K562 (cell line): ENCODE measurements at regions not wholly inside any gene's neighbourhood (a gene's known extent, or its start where the extent isn't known, plus 50 kb on each side); places are given as distances from the start of the nearest gene placed in this dataset.
A peak's percentile ranks its signal among the peaks of the same experiment; 100 is the strongest.

Source experiments
- ARID2 ChIP-seq: fragments of 450-650 bp; IDR thresholded peaks from 2 replicates; pipeline ENCODE4 v1.6.1; 2017; ENCODE audit warnings: antibody characterized with exemption, mild to moderate bottlenecking
- ARNT ChIP-seq, 2 experiments: fragments of 450-650 bp; IDR thresholded peaks; 2 replicates each; pipeline ENCODE4 v1.6.1; 2016; ENCODE audit warnings: mild to moderate bottlenecking in 1 of 2
- E2F5 ChIP-seq: sonication (generic); formaldehyde crosslinking; IDR thresholded peaks from 2 replicates; pipeline ENCODE4 v1.8.0; 2022; ENCODE audit warnings: mild to moderate bottlenecking, missing genetic modification reagents
- FOSL1 ChIP-seq: fragments of 200-800 bp; sonication (Bioruptor generic); conservative IDR thresholded peaks from 2 replicates; pipeline ENCODE4 v1.6.1; 2016; ENCODE audit warnings: missing genetic modification characterization, missing compliant biosample characterization
- JUND ChIP-seq, 2 experiments: IDR thresholded peaks; 2 replicates in 1 of 2; 3 replicates in 1 of 2; pipeline ENCODE4 v1.6.1; 2011; ENCODE audit warnings: borderline replicate concordance in 2 of 2, low read depth in 2 of 2, low read length in 2 of 2, improper control_type of control experiment in 1 of 2, missing biosample characterization in 1 of 2, missing genetic modification characterization in 1 of 2, missing genetic modification reagents in 1 of 2
- KLF16 ChIP-seq: IDR thresholded peaks from 2 replicates; pipeline ENCODE4 v1.6.1; 2016; ENCODE audit warnings: antibody characterized with exemption
- NR2F6 ChIP-seq: fragments of 450-650 bp; formaldehyde crosslinking; IDR thresholded peaks from 2 replicates; pipeline ENCODE4 v1.4.0; 2020; ENCODE audit warnings: mild to moderate bottlenecking
- NR4A1 ChIP-seq, 2 experiments: fragments of 250-450 bp in 1 of 2; fragments of 450-650 bp in 1 of 2; sonication (Bioruptor Pico) in 1 of 2; IDR thresholded peaks; 2 replicates each; pipeline versions ENCODE4 v1.4.0 to v1.6.1; 2016 to 2020; ENCODE audit warnings: mild to moderate bottlenecking in 2 of 2, missing compliant biosample characterization in 1 of 2, missing genetic modification characterization in 1 of 2, moderate library complexity in 1 of 2
- PRMT5 ChIP-seq: sonication (generic); formaldehyde crosslinking; IDR thresholded peaks from 2 replicates; pipeline ENCODE4 v1.5.0; 2020; ENCODE audit warnings: missing genetic modification reagents
- RCOR1 ChIP-seq, 2 experiments: IDR thresholded peaks; 2 replicates each; pipeline ENCODE4 v1.6.1; 2012; ENCODE audit warnings: low read depth in 2 of 2, low read length in 2 of 2, borderline replicate concordance in 1 of 2, improper control_type of control experiment in 1 of 2
- SOX6 ChIP-seq: fragments of 450-650 bp; IDR thresholded peaks from 2 replicates; pipeline ENCODE4 v1.6.1; 2014; ENCODE audit warnings: mild to moderate bottlenecking
- ZBTB17 ChIP-seq: fragments of 450-650 bp; formaldehyde crosslinking; IDR thresholded peaks from 2 replicates; pipeline ENCODE4 v1.4.0; 2020; ENCODE audit warnings: mild to moderate bottlenecking
- ZNF764 ChIP-seq: fragments of 250-450 bp; sonication (Bioruptor Pico); IDR thresholded peaks from 2 replicates; pipeline ENCODE4 v1.4.0; 2020; ENCODE audit warnings: low read depth, mild to moderate bottlenecking, moderate library complexity
- ZNF77 ChIP-seq: fragments of 250-450 bp; sonication (Bioruptor Pico); IDR thresholded peaks from 2 replicates; pipeline ENCODE4 v1.5.0; 2020
- TF ChIP-seq, protein P1 (sequence below): fragments of 250-450 bp; sonication (Bioruptor Pico); IDR thresholded peaks from 2 replicates; pipeline ENCODE4 v1.5.0; 2021; ENCODE audit warnings: mild to moderate bottlenecking, moderate library complexity
- TF ChIP-seq, protein P2 (sequence below): fragments of 450-650 bp; formaldehyde crosslinking; IDR thresholded peaks from 2 replicates; pipeline ENCODE4 v1.4.0; 2020; ENCODE audit warnings: mild to moderate bottlenecking, moderate library complexity
- TF ChIP-seq, protein P3 (sequence below): fragments of 200-800 bp; sonication (Bioruptor generic); IDR thresholded peaks from 2 replicates; pipeline ENCODE4 v1.6.1; 2017; ENCODE audit warnings: missing genetic modification characterization, missing compliant biosample characterization

- TF ChIP-seq, protein P1, sequence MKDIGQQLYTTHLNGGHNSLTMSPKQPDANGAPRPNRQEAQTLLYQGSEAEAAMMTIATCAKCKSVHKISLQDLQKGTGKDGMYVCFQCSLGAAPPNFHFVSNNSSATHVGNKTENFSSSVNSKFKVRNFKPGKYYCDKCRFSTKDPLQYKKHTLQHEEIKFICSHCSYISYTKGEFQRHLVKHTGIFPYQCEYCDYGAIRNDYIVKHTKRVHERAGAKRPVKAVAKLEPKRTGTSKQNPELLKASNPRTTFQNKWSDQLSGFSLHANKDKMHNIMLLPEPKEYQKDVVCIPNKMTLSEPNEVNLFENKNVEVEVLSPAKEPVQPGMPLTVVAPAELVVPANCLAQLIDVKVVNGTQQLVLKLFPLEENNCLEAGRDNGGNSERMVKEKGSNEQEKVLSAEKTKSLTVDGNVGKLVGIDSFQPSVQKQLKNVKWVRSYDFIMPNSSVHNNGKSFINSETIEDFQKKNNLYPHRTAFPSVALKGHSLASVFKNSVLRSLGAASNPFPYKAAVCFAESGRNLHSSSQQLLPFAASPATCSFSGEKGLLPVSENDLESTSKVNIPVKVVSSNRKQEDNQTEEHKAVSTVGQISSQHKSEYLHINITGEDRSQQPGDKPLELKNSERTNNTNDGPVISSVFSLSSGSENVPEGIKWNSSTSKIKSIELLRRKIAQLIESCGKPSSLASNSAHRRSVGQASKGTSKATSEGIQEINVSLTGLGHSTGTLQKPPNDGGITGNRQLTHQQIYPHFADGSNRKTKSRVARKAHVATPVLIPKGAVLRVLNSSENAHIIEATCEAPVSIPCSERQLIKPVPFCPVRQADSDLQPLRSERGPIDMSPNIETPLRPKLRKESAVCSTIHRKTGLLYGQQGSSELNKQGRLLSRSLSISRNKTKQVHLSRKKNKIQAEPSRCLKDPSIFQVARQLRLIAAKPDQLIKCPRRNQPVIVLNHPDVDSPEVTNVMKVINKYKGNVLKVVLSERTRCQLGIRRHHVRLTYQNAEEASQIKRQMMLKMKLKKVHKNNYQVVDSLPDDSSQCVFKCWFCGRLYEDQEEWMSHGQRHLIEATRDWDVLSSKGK (CRISPR knock-in tag): no peak
- TF ChIP-seq ZNF764 (CRISPR knock-in tag) (peak; percentile 74), NR4A1 (CRISPR knock-in tag; IDR thresholded peaks at IDR 0.05) (no peak), NR4A1 (tag; IDR thresholded peaks at IDR 0.05) (no peak), RCOR1 (IDR thresholded peaks at IDR 0.05; ENCODE audit: borderline replicate concordance in 1 of 2, low read depth in 2 of 2, low read length in 2 of 2) (peak; percentile 40 to 75; a peak in 3 of 4 replicates), KLF16 (no peak), ZBTB17 (CRISPR knock-in tag) (no peak), JUND (IDR thresholded peaks at IDR 0.05; ENCODE audit: borderline replicate concordance, low read depth, low read length) (no peak; the same call in 1 of the 2 replicates), JUND (tag; IDR thresholded peaks at IDR 0.05; ENCODE audit: borderline replicate concordance, low read depth, low read length) (no peak; the same call in 2 of the 3 replicates), SOX6 (peak; percentile 77), NR2F6 (CRISPR knock-in tag) (no peak), ZNF77 (no peak), FOSL1 (tag) (no peak; the same call in 1 of the 2 replicates), PRMT5 (CRISPR knock-in tag) (no peak), ARID2 (no peak), E2F5 (CRISPR knock-in tag) (no peak), ARNT (IDR thresholded peaks at IDR 0.05) (no peak)
- TF ChIP-seq, protein P2, sequence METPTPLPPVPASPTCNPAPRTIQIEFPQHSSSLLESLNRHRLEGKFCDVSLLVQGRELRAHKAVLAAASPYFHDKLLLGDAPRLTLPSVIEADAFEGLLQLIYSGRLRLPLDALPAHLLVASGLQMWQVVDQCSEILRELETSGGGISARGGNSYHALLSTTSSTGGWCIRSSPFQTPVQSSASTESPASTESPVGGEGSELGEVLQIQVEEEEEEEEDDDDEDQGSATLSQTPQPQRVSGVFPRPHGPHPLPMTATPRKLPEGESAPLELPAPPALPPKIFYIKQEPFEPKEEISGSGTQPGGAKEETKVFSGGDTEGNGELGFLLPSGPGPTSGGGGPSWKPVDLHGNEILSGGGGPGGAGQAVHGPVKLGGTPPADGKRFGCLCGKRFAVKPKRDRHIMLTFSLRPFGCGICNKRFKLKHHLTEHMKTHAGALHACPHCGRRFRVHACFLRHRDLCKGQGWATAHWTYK (CRISPR knock-in tag): no peak
- TF ChIP-seq, protein P3, sequence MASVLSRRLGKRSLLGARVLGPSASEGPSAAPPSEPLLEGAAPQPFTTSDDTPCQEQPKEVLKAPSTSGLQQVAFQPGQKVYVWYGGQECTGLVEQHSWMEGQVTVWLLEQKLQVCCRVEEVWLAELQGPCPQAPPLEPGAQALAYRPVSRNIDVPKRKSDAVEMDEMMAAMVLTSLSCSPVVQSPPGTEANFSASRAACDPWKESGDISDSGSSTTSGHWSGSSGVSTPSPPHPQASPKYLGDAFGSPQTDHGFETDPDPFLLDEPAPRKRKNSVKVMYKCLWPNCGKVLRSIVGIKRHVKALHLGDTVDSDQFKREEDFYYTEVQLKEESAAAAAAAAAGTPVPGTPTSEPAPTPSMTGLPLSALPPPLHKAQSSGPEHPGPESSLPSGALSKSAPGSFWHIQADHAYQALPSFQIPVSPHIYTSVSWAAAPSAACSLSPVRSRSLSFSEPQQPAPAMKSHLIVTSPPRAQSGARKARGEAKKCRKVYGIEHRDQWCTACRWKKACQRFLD: no peak
Observed at GRCh38 chr6:28742668-28743270, 181.0 kb downstream of the TRIM27 start (continued).
